NB4 (cell line): ENCODE measurements at regions not wholly inside any gene's neighbourhood (a gene's known extent, or its start where the extent isn't known, plus 50 kb on each side); places are given as distances from the start of the nearest gene placed in this dataset.

Experiments used
- CTCF ChIP-seq: IDR thresholded peaks from one replicate; pipeline ENCODE4 v1.5.1; 2012; ENCODE audit warnings: low read depth, low read length
- POLR2A ChIP-seq: IDR thresholded peaks from 2 replicates; pipeline ENCODE4 v1.6.1; 2011; ENCODE audit warnings: mild to moderate bottlenecking; ENCODE audit not compliant: insufficient read length; ENCODE audit errors: extremely low read depth

- no peak for TF ChIP-seq CTCF
- TF ChIP-seq POLR2A, result no peak
Measured at GRCh38 chr12:78559886-78560285, 304.7 kb upstream of the SYT1 start.
